Bronchial epithelial cell (primary cell): ENCODE measurements at regions not wholly inside any gene's neighbourhood (a gene's known extent, or its start where the extent isn't known, plus 50 kb on each side); places are given as distances from the start of the nearest gene placed in this dataset.

Source experiments
- DNase-seq: peaks from one replicate; pipeline ENCODE4 v3.0.0-alpha.2; 2010; ENCODE audit warnings: low read depth
- FAIRE-seq: peaks from 2 replicates; lab custom pipeline; 2011; peaks lifted over from hg19 to GRCh38; lab: Jason Lieb, UNC
- H3K27me3 ChIP-seq: 2 replicates; pipeline ENCODE4 v1.5.1; 2011; ENCODE audit warnings: low read length; ENCODE audit not compliant: control insufficient read depth, insufficient read depth
- H3K36me3 ChIP-seq: 2 replicates; pipeline ENCODE4 v1.5.1; 2011; ENCODE audit warnings: low read length; ENCODE audit not compliant: control insufficient read depth, insufficient read depth
- H3K4me3 ChIP-seq: 2 replicates; pipeline ENCODE4 v1.5.1; 2011; ENCODE audit warnings: mild to moderate bottlenecking, low read depth, low read length, control low read depth
- TF ChIP-seq, protein P1 (sequence below): IDR thresholded peaks from 2 replicates; pipeline ENCODE4 v1.5.1; 2011; ENCODE audit warnings: mild to moderate bottlenecking, moderate library complexity, low read length, control low read depth, inconsistent platforms; ENCODE audit not compliant: insufficient read depth, severe bottlenecking

DNA sequence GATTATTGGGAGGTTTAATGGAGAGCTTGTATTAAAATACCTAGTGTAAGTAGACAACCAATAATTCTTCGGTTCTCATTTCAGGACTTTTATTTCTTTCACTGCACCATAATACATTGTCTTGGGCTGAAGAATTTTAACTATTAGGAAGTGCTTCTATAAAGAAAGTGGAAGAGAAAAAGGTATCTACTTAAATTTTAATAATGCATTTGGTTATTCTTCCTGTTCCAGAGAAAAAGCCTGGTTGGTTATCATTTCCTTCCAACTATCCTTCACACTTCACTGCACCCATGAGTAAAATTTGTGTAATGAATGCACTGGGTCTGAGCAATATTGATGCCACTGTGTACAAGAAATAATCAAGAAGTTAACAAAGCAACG lies 629.0 kb upstream of the DPP6 start:
- FAIRE-seq (no peak), DNase-seq (no peak)
- TF ChIP-seq, protein P1, sequence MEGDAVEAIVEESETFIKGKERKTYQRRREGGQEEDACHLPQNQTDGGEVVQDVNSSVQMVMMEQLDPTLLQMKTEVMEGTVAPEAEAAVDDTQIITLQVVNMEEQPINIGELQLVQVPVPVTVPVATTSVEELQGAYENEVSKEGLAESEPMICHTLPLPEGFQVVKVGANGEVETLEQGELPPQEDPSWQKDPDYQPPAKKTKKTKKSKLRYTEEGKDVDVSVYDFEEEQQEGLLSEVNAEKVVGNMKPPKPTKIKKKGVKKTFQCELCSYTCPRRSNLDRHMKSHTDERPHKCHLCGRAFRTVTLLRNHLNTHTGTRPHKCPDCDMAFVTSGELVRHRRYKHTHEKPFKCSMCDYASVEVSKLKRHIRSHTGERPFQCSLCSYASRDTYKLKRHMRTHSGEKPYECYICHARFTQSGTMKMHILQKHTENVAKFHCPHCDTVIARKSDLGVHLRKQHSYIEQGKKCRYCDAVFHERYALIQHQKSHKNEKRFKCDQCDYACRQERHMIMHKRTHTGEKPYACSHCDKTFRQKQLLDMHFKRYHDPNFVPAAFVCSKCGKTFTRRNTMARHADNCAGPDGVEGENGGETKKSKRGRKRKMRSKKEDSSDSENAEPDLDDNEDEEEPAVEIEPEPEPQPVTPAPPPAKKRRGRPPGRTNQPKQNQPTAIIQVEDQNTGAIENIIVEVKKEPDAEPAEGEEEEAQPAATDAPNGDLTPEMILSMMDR: no peak
- H3K27me3 ChIP-seq: no peaks in the 10 kb centered on the region
- no peak overlapping the region for H3K4me3 ChIP-seq
- no peaks in the 10 kb centered on the region for H3K36me3 ChIP-seq

DNA sequence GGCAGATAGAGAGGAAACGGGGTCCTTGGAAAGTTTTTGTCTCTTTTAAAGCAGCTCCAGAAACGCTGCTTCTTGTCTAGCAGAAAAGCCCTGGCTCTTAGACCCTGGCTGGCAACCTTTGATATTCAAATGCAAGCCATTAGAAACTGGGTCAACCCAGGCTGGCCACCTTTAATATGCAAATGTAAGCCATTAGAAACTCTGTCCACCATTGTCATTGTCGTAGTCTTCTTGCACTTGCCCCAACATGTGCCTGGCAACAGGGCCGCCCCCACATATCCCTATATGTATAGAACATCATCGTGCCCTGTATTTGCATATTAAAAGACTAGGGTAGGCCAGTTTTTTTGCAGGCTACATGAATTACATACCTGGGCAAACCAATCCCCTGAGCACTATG lies 621.3 kb upstream of the DPP6 start:
- no peaks in the 10 kb centered on the region for H3K27me3 ChIP-seq
- FAIRE-seq (no peak), DNase-seq (no peak)
- TF ChIP-seq, protein P1: no peak
- no peak overlapping the region for H3K4me3 ChIP-seq
- H3K36me3 ChIP-seq: no peaks in the 10 kb centered on the region

DNA sequence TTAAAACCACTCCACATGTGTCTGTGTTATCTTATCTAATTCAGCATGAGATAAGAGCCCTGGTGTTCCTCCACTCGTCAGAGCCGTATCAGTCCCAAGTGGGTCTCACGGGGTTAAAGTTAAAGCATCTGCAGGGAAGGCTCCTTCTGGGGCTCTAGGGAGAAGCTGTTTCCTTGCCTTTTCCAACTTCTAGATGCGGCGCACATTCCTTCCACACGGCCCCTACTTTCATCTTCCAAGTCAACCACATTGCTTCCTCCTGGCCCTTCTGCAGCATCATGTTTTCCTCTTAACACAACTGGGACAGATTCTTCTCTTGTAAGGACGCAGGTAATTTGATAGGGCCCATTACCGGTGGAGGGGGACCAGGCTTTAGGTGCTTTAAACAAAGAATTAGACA lies 620.1 kb upstream of the DPP6 start:
- FAIRE-seq (no peak), DNase-seq (no peak)
- Histone ChIP-seq H3K27me3 (no peaks in the 10 kb centered on the region), H3K4me3 (no peak overlapping the region), H3K36me3 (no peaks in the 10 kb centered on the region)
- TF ChIP-seq, protein P1: no peak

DNA sequence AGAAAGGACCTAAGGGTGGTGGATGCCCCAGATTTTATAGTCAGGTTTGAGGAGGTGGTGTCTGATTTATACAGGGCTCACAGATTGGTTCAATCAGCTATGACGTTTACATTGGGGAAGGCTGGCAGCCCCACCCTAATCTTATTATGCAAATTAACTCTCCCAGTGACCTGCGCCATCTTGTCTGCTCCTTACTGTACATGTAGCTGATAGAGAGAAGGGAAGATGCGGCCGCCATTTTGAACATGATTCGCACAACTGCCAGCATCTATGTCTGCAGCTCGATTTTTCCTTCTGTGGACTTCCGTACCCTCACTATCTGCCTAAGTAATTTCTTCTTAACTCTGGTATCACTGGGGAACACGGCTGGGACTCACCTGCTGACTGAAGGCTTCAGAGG lies 619.0 kb upstream of the DPP6 start:
- FAIRE-seq: no peak
- TF ChIP-seq, protein P1: no peak
- H3K36me3 ChIP-seq: no peaks in the 10 kb centered on the region
- no peak overlapping the region for H3K4me3 ChIP-seq
- DNase-seq: no peak
- H3K27me3 ChIP-seq: no peaks in the 10 kb centered on the region

DNA sequence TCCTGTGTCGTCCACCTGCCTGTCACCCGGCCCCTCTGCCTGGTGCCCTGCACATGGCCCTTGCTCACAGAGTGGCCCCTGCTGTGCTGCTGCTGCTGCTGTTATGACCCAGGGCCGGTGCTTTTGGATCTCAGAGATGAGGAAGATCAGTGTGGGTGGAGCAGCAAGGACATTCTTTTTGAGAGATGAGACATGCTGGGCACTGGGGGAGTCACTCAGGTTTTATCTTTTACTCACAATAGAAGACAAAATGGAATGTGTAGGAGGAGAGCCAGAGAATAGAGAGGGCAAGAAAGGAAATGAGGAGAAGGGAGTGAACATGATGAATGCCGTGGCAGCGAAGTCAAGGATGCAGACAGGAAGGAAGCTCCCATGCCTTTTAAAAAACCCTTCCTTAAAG lies 611.5 kb upstream of the DPP6 start:
- Histone ChIP-seq H3K27me3 (no peaks in the 10 kb centered on the region), H3K36me3 (no peaks in the 10 kb centered on the region), H3K4me3 (no peak overlapping the region)
- FAIRE-seq (no peak), DNase-seq (no peak)
- TF ChIP-seq, protein P1: no peak

DNA sequence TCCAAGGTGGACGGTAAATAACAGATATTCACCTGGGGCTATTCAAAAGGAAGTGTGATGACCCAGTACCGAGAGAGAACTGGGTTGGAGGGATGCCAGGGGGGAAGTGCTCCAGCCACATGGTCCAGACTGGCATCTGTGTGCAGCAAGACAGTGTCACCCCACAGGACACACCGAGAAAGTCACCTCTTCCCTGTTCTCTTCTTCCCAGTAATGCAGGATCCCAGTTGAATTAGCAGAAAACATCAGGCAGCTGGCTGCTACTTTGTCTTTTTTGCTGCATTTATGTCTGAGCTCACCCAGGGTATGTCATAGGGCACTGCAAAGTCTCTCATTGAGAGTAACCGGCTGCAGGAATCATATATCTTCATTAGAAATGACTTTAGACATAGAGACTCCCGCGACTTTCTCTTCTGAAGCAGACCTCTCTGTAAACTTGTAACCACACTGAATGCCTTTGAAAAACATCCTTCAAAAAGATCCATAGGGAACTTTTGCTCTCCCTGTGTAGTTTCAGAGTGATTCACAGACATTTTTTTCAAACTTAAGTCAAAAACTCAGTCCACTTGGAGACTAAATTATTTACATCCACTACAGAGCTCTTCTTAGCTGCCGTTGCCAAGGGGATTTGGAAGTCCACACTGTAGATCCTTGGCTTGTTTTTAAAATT lies 609.0 kb upstream of the DPP6 start:
- DNase-seq (no peak), FAIRE-seq (peak; percentile 23)
- TF ChIP-seq, protein P1: no peak
- Histone ChIP-seq H3K27me3 (no peaks in the 10 kb centered on the region), H3K4me3 (no peak overlapping the region), H3K36me3 (no peaks in the 10 kb centered on the region)
